ENCODE measurements at regions not wholly inside any gene's neighbourhood (a gene's known extent, or its start where the extent isn't known, plus 50 kb on each side); places are given as distances from the start of the nearest gene placed in this dataset.
"Not testable (repeated sequence)": the region's sequence is repeated elsewhere in the genome, so short reads cannot be mapped to it uniquely, and the experiment has no call there.

GRCh38 chr3:164927728-164928127, 150.6 kb downstream of the SI start:
- DNase-seq, result no peak

- no peak for DNase-seq
Observed at GRCh38 chr3:164918905-164919304, 159.4 kb downstream of the SI start.

- DNase-seq, result no peak
Observed at GRCh38 chr3:164912916-164913315, 165.4 kb downstream of the SI start.

GRCh38 chr3:164903820-164904451, 174.4 kb downstream of the SI start:
- DNase-seq, result peak in 1 of 3 donors; percentile 2

- DNase-seq, result no peak
Observed at GRCh38 chr3:164897342-164897741, 181.0 kb downstream of the SI start.

- no peak for DNase-seq
Observed at GRCh38 chr3:164890061-164890460, 188.2 kb downstream of the SI start.

GRCh38 chr3:164883171-164883570, 195.1 kb downstream of the SI start:
- no peak for DNase-seq

- no peak for DNase-seq
Observed at GRCh38 chr3:164879201-164879600, 199.1 kb downstream of the SI start.

- DNase-seq, result no peak
Observed at GRCh38 chr3:164864454-164864853, 213.8 kb downstream of the SI start.

- DNase-seq, result no peak
Observed at GRCh38 chr3:164852866-164853265, 225.4 kb downstream of the SI start.

- DNase-seq, result no peak
Observed at GRCh38 chr3:164851905-164852304, 226.4 kb downstream of the SI start.

GRCh38 chr3:164851204-164851603, 227.1 kb downstream of the SI start:
- no peak for DNase-seq

- no peak for DNase-seq
Observed at GRCh38 chr3:164848923-164849322, 229.4 kb downstream of the SI start.

GRCh38 chr3:164845739-164846138, 232.6 kb downstream of the SI start:
- no peak for DNase-seq

- DNase-seq, result no peak
Observed at GRCh38 chr3:164832216-164832615, 246.1 kb downstream of the SI start.

GRCh38 chr3:164818318-164818717, 260.0 kb downstream of the SI start:
- DNase-seq, result no peak

- DNase-seq, result no peak
Observed at GRCh38 chr3:164814106-164814505, 264.2 kb downstream of the SI start.

- no peak for DNase-seq
Observed at GRCh38 chr3:164812042-164812441, 266.3 kb downstream of the SI start.

GRCh38 chr3:164806188-164806587, 272.1 kb downstream of the SI start:
- peak in 1 of 3 donors; percentile 3 for DNase-seq

GRCh38 chr3:164794099-164794498, 284.2 kb downstream of the SI start:
- DNase-seq, result no peak

- DNase-seq, result no peak
Observed at GRCh38 chr3:164791263-164791662, 287.0 kb downstream of the SI start.

- not testable (repeated sequence) for DNase-seq
Observed at GRCh38 chr3:164784407-164784806, 293.9 kb downstream of the SI start.

- DNase-seq, result no peak
Observed at GRCh38 chr3:164781755-164782154, 296.5 kb downstream of the SI start.

- no peak for DNase-seq
Observed at GRCh38 chr3:164779816-164780215, 298.5 kb downstream of the SI start.

All from muscle of back (tissue), 3 donors.